Liver (tissue), 8 donors: ENCODE measurements at regions not wholly inside any gene's neighbourhood (a gene's known extent, or its start where the extent isn't known, plus 50 kb on each side); places are given as distances from the start of the nearest gene placed in this dataset.

Experiments used
- DNase-seq: peaks from one replicate; pipeline ENCODE4 v3.0.0-alpha.2; 2017; ENCODE audit warnings: low spot score
- H3K27ac ChIP-seq, 2 donors: one replicate each; pipeline ENCODE4 v1.7.0; 2013; ENCODE audit warnings: inconsistent platforms in 2 of 2, low read length in 2 of 2, control low read depth in 1 of 2, low read depth in 1 of 2, mild to moderate bottlenecking in 1 of 2
- H3K27me3 ChIP-seq, 4 donors: one replicate each; pipeline versions ENCODE4 v1.6.1 to v1.7.0; 2013; ENCODE audit warnings: low read length in 3 of 4, inconsistent platforms in 1 of 4, mild to moderate bottlenecking in 1 of 4, moderate library complexity in 1 of 4; ENCODE audit not compliant: control insufficient read depth in 4 of 4, insufficient read depth in 4 of 4
- H3K36me3 ChIP-seq, 4 donors: one replicate each; pipeline versions ENCODE4 v1.6.1 to v1.7.0; 2013; ENCODE audit warnings: low read length in 3 of 4, mild to moderate bottlenecking in 3 of 4, low read depth in 1 of 4, moderate library complexity in 1 of 4; ENCODE audit not compliant: control insufficient read depth in 4 of 4, insufficient read depth in 3 of 4
- H3K4me1 ChIP-seq, 4 donors: one replicate each; pipeline versions ENCODE4 v1.6.1 to v1.7.0; 2013; ENCODE audit warnings: low read length in 3 of 4, mild to moderate bottlenecking in 3 of 4, moderate library complexity in 1 of 4; ENCODE audit not compliant: control insufficient read depth in 4 of 4, insufficient read depth in 4 of 4
- H3K4me3 ChIP-seq, 3 donors: one replicate each; pipeline versions ENCODE4 v1.6.1 to v1.7.0; 2013; ENCODE audit warnings: low read length in 3 of 3, control low read depth in 1 of 3, low read depth in 1 of 3, mild to moderate bottlenecking in 1 of 3
- H3K9ac ChIP-seq, 2 donors: one replicate each; pipeline ENCODE4 v1.7.0; 2013; ENCODE audit warnings: low read length in 2 of 2, mild to moderate bottlenecking in 2 of 2, moderate library complexity in 2 of 2, control low read depth in 1 of 2, low read depth in 1 of 2
- H3K9me3 ChIP-seq, 4 donors: one replicate each; pipeline versions ENCODE4 v1.6.1 to v1.7.0; 2013; ENCODE audit warnings: low read length in 3 of 4; ENCODE audit not compliant: control insufficient read depth in 4 of 4
- ATF3 ChIP-seq: IDR thresholded peaks from 2 replicates; pipeline ENCODE4 v1.6.1; 2016; ENCODE audit warnings: antibody characterized with exemption
- CTCF ChIP-seq: fragments of 150-350 bp; IDR thresholded peaks from 2 replicates; pipeline ENCODE4 v1.5.1; 2017; ENCODE audit warnings: improper control_type of control experiment, low read depth, low read length; ENCODE audit not compliant: missing input control
- EGR1 ChIP-seq, 2 donors: IDR thresholded peaks; 2 replicates each; pipeline ENCODE4 v1.6.1; 2016 to 2018; ENCODE audit warnings: antibody characterized with exemption in 2 of 2, low read depth in 2 of 2
- GABPA ChIP-seq, 2 donors: IDR thresholded peaks in 1 of 2; conservative IDR thresholded peaks in 1 of 2; 2 replicates each; pipeline ENCODE4 v1.6.1; 2016; ENCODE audit warnings: antibody characterized with exemption in 2 of 2, mild to moderate bottlenecking in 1 of 2, moderate library complexity in 1 of 2
- HNF4A ChIP-seq, 2 donors: conservative IDR thresholded peaks; 2 replicates each; pipeline ENCODE4 v1.6.1; 2016; ENCODE audit warnings: antibody characterized with exemption in 2 of 2, mild to moderate bottlenecking in 2 of 2
- JUND ChIP-seq, 2 donors: IDR thresholded peaks; 2 replicates each; pipeline ENCODE4 v1.6.1; 2016; ENCODE audit warnings: antibody characterized with exemption in 2 of 2
- RAD21 ChIP-seq, 2 donors: IDR thresholded peaks; 2 replicates each; pipeline ENCODE4 v1.6.1; 2016; ENCODE audit warnings: antibody characterized with exemption in 2 of 2, mild to moderate bottlenecking in 2 of 2
- REST ChIP-seq: IDR thresholded peaks from 2 replicates; pipeline ENCODE4 v1.6.1; 2016; ENCODE audit warnings: antibody characterized with exemption, mild to moderate bottlenecking
- TAF1 ChIP-seq: conservative IDR thresholded peaks from 2 replicates; pipeline ENCODE4 v1.6.1; 2016; ENCODE audit warnings: antibody characterized with exemption, mild to moderate bottlenecking
- YY1 ChIP-seq: IDR thresholded peaks from 2 replicates; pipeline ENCODE4 v1.6.1; 2016; ENCODE audit warnings: antibody characterized with exemption, mild to moderate bottlenecking
- ZBTB33 ChIP-seq: IDR thresholded peaks from 2 replicates; pipeline ENCODE4 v1.6.1; 2016; ENCODE audit warnings: antibody characterized with exemption
- WGBS: extraction: QIAGEN DNeasy Blood & Tissue Kit; methylation state at CpG from one replicate; pipeline ENCODE4 v1.1.7; 2013; 5-methylcytosine and 5-hydroxymethylcytosine counted together
- donor health status: healthy.
- donor health status: healthy.
- donor health status: healthy.
- donor health status: healthy.
- donor health status: healthy.

- no peaks in the 10 kb centered on the region for H3K9me3 ChIP-seq
- H3K4me1 ChIP-seq, result no peaks in the 10 kb centered on the region
- no peak for TF ChIP-seq EGR1 (IDR thresholded peaks at IDR 0.05; ENCODE audit: low read depth in 2 of 2)
- TF ChIP-seq RAD21 (IDR thresholded peaks at IDR 0.05), result no peak
- TF ChIP-seq REST, result no peak
- TF ChIP-seq CTCF, result no peak
- TF ChIP-seq HNF4A (conservative IDR thresholded peaks at IDR 0.05), result no peak
- no peak for TF ChIP-seq YY1
- no peak for TF ChIP-seq TAF1
- H3K27ac ChIP-seq, result no peak overlapping the region
- H3K36me3 ChIP-seq, result no peaks in the 10 kb centered on the region
- H3K4me3 ChIP-seq, result no peak overlapping the region
- no peak overlapping the region for H3K9ac ChIP-seq
- no peak for DNase-seq
- 55% methylated on average over 1 of the region's 1 CpG for WGBS
- H3K27me3 ChIP-seq, result no peaks in the 10 kb centered on the region
Measured at GRCh38 chr1:209238356-209238755, 345.2 kb upstream of the CAMK1G start.

- Histone ChIP-seq H3K4me3 (no peak overlapping the region), H3K27ac (no peak overlapping the region), H3K4me1 (no peaks in the 10 kb centered on the region), H3K9ac (no peak overlapping the region), H3K36me3 (no peaks in the 10 kb centered on the region), H3K27me3 (no peaks in the 10 kb centered on the region), H3K9me3 (no peaks in the 10 kb centered on the region)
- WGBS, result 62% methylated on average over 2 of the region's 2 CpGs
- DNase-seq, result no peak
- TF ChIP-seq ATF3, result no peak
- TF ChIP-seq CTCF, result no peak
- TF ChIP-seq RAD21 (IDR thresholded peaks at IDR 0.05), result no peak
- no peak for TF ChIP-seq HNF4A (conservative IDR thresholded peaks at IDR 0.05)
- no peak for TF ChIP-seq JUND (IDR thresholded peaks at IDR 0.05)
- no peak for TF ChIP-seq GABPA (IDR thresholded peaks at IDR 0.05 in 1 of 2, conservative IDR thresholded peaks at IDR 0.05 in 1 of 2)
- no peak for TF ChIP-seq ZBTB33
Measured at GRCh38 chr1:209240351-209240750, 343.2 kb upstream of the CAMK1G start.
